ENCODE measurements at regions not wholly inside any gene's neighbourhood (a gene's known extent, or its start where the extent isn't known, plus 50 kb on each side); places are given as distances from the start of the nearest gene placed in this dataset.

DNA sequence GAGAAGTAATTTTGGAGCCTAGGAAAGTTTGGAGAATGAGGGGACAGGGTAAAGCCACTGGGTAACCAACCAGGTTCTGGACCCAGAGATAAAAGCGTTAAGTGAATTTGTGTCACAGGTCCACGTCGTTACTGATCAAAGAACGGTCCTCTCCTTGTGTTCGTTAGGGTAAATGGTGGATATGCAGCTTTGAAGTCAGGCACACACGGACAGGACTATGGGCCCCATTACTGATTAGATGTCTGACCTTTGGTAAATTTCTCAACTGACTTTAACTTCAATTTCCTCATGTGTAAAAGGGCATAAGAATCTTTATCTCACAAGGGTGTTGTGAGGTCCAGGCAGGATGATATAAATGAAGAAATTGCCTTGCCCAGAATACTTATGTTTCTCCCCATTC is 76.6 kb downstream of the EMP1 start:
- DNase-seq, result no peak

DNA sequence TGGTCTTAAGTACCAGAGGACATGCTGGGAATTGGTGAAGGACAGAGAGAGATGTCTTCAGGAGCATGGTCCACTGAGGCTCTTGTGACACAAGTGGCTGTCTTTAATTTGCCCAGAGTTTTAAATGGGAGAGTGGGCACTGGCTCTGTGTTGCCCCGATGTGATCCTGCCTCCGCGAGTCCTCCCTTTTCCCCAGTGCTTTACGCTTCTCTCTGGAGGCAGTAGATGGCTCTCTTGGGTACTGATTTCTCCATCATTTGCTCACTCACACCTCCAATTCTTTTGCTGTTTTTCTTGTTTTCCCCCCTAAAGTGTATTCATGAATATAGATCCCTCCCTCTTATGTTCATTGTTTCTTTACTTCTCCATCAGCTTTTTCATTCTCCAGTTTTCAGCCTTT is 74.3 kb downstream of the EMP1 start:
- no peak for DNase-seq

All from DMS 273 treated with DMSO at 0.1 percent for 48 hours (cell line).